H9 (cell line): ENCODE measurements at regions not wholly inside any gene's neighbourhood (a gene's known extent, or its start where the extent isn't known, plus 50 kb on each side); places are given as distances from the start of the nearest gene placed in this dataset.

Source experiments
- DNase-seq: peaks from one replicate; pipeline ENCODE4 v3.0.0-alpha.2; 2017
- H2AFZ ChIP-seq: one replicate; pipeline ENCODE4 v1.6.1; 2013; ENCODE audit warnings: mild to moderate bottlenecking, low read length, control low read depth, moderate library complexity
- H2AK5ac ChIP-seq: 2 replicates; pipeline ENCODE4 v1.6.1; 2013; ENCODE audit warnings: low read length, control low read depth, mixed read lengths; ENCODE audit not compliant: insufficient read length
- H2BK120ac ChIP-seq: one replicate; pipeline ENCODE4 v1.6.1; 2013; ENCODE audit warnings: low read depth, mild to moderate bottlenecking, low read length, control low read depth, inconsistent platforms; ENCODE audit not compliant: poor library complexity, severe bottlenecking
- H2BK12ac ChIP-seq: 2 replicates; pipeline ENCODE4 v1.6.1; 2013; ENCODE audit warnings: low read length, control low read depth, mixed read lengths, low read depth; ENCODE audit not compliant: insufficient read length
- H2BK15ac ChIP-seq: 2 replicates; pipeline ENCODE4 v1.6.1; 2013; ENCODE audit warnings: low read depth, low read length, control low read depth
- H2BK20ac ChIP-seq: one replicate; pipeline ENCODE4 v1.6.1; 2013; ENCODE audit warnings: low read depth, mild to moderate bottlenecking, low read length, control low read depth, inconsistent platforms; ENCODE audit not compliant: poor library complexity, severe bottlenecking
- H2BK5ac ChIP-seq: 2 replicates; pipeline ENCODE4 v1.6.1; 2013; ENCODE audit warnings: low read length, control low read depth, mixed read lengths; ENCODE audit not compliant: insufficient read length
- H3K14ac ChIP-seq: 2 replicates; pipeline ENCODE4 v1.6.1; 2013; ENCODE audit warnings: low read length, control low read depth; ENCODE audit not compliant: insufficient read depth
- H3K18ac ChIP-seq: 2 replicates; pipeline ENCODE4 v1.6.1; 2013; ENCODE audit warnings: low read depth, mild to moderate bottlenecking, mixed read lengths, low read length, control low read depth; ENCODE audit not compliant: insufficient read length
- H3K23ac ChIP-seq: 2 replicates; pipeline ENCODE4 v1.6.1; 2013; ENCODE audit warnings: low read length, control low read depth, mixed read lengths, low read depth; ENCODE audit not compliant: insufficient read length
- H3K23me2 ChIP-seq: 2 replicates; pipeline ENCODE4 v1.6.1; 2013; ENCODE audit warnings: low read depth, mild to moderate bottlenecking, mixed read lengths, low read length, control low read depth; ENCODE audit not compliant: insufficient read length, poor library complexity, severe bottlenecking
- H3K27ac ChIP-seq: 2 replicates; pipeline ENCODE4 v1.5.1; 2013; ENCODE audit warnings: low read length, control low read depth, mixed read lengths, low read depth; ENCODE audit not compliant: insufficient read length
- H3K27me3 ChIP-seq: 2 replicates; pipeline ENCODE4 v1.6.1; 2013; ENCODE audit warnings: low read length, control low read depth, inconsistent platforms; ENCODE audit not compliant: insufficient read depth
- H3K4ac ChIP-seq: 2 replicates; pipeline ENCODE4 v1.6.1; 2013; ENCODE audit warnings: low read depth, mild to moderate bottlenecking, control low read depth, inconsistent platforms, low read length, moderate library complexity
- H3K4me1 ChIP-seq: 2 replicates; pipeline ENCODE4 v1.6.1; 2013; ENCODE audit warnings: low read length, control low read depth, inconsistent platforms; ENCODE audit not compliant: insufficient read depth
- H3K4me2 ChIP-seq: 2 replicates; pipeline ENCODE4 v1.6.1; 2013; ENCODE audit warnings: low read length, control low read depth, mixed read lengths; ENCODE audit not compliant: insufficient read length, insufficient read depth
- H3K56ac ChIP-seq: 2 replicates; pipeline ENCODE4 v1.6.1; 2013; ENCODE audit warnings: low read depth, mild to moderate bottlenecking, mixed read lengths, low read length, control low read depth; ENCODE audit not compliant: insufficient read length
- H3K79me1 ChIP-seq: 2 replicates; pipeline ENCODE4 v1.6.1; 2013; ENCODE audit warnings: low read depth, mild to moderate bottlenecking, moderate library complexity, low read length, control low read depth, inconsistent platforms; ENCODE audit not compliant: insufficient read depth, poor library complexity, severe bottlenecking
- H3K79me2 ChIP-seq: 2 replicates; pipeline ENCODE4 v1.6.1; 2013; ENCODE audit warnings: low read length, control low read depth, inconsistent platforms; ENCODE audit not compliant: insufficient read depth
- H3K9ac ChIP-seq: 2 replicates; pipeline ENCODE4 v1.6.1; 2013; ENCODE audit warnings: low read length, control low read depth, mixed read lengths; ENCODE audit not compliant: insufficient read length; ENCODE audit errors: extremely low read depth
- H3K9me3 ChIP-seq: one replicate; pipeline ENCODE4 v1.6.1; 2013; ENCODE audit warnings: low read depth, low read length, inconsistent platforms; ENCODE audit not compliant: control insufficient read depth
- H3T11ph ChIP-seq: one replicate; pipeline ENCODE4 v1.6.1; 2013; ENCODE audit warnings: mild to moderate bottlenecking, low read length, control low read depth, inconsistent platforms
- H4K20me1 ChIP-seq: one replicate; pipeline ENCODE4 v1.6.1; 2013; ENCODE audit not compliant: control insufficient read depth, insufficient read length, insufficient read depth
- H4K5ac ChIP-seq: 2 replicates; pipeline ENCODE4 v1.6.1; 2013; ENCODE audit warnings: low read depth, mild to moderate bottlenecking, mixed read lengths, low read length, control low read depth; ENCODE audit not compliant: insufficient read length
- H4K8ac ChIP-seq: replicated peaks from 2 replicates; pipeline ENCODE4 v1.6.1; 2013; ENCODE audit warnings: low read length, control low read depth, mixed read lengths, low read depth; ENCODE audit not compliant: insufficient read length
- H4K91ac ChIP-seq: 2 replicates; pipeline ENCODE4 v1.6.1; 2013; ENCODE audit warnings: low read depth, mild to moderate bottlenecking, moderate library complexity, mixed read lengths, low read length, control low read depth; ENCODE audit not compliant: insufficient read length
- H3K27ac Mint-ChIP-seq, 3 experiments: 2 replicates in 2 of 3; 3 replicates in 1 of 3; pipeline ENCODE4 v1.8.0; 2020 to 2021; ENCODE audit warnings: mixed read lengths in 3 of 3, mild to moderate bottlenecking in 1 of 3, moderate library complexity in 1 of 3
- H3K27me3 Mint-ChIP-seq: 2 replicates; pipeline ENCODE4 v1.8.0; 2021; ENCODE audit warnings: low read depth, mild to moderate bottlenecking, moderate library complexity, mixed read lengths
- H3K36me3 Mint-ChIP-seq, 3 experiments: 2 replicates in 2 of 3; 3 replicates in 1 of 3; pipeline ENCODE4 v1.8.0; 2020 to 2021; ENCODE audit warnings: low read depth in 3 of 3, mixed read lengths in 3 of 3; ENCODE audit not compliant: insufficient read depth in 1 of 3
- H3K4me1 Mint-ChIP-seq, 2 experiments: 2 replicates each; pipeline ENCODE4 v1.8.0; 2020; ENCODE audit warnings: mixed read lengths in 2 of 2
- H3K4me3 Mint-ChIP-seq, 2 experiments: 2 replicates in 1 of 2; 3 replicates in 1 of 2; pipeline ENCODE4 v1.8.0; 2020 to 2021; ENCODE audit warnings: mild to moderate bottlenecking in 2 of 2, mixed read lengths in 2 of 2, moderate library complexity in 1 of 2
- H3K9me3 Mint-ChIP-seq, 2 experiments: 2 replicates in 1 of 2; 3 replicates in 1 of 2; pipeline ENCODE4 v1.8.0; 2020; ENCODE audit warnings: mild to moderate bottlenecking in 2 of 2, mixed read lengths in 2 of 2, moderate library complexity in 1 of 2
- WGBS: extraction: QIAGEN DNeasy Blood & Tissue Kit; methylation state at CpG from one replicate; pipeline ENCODE4 v1.1.7; 2013; ENCODE audit warnings: missing lambda C conversion rate, low lambda C conversion rate, mixed read lengths; ENCODE audit not compliant: insufficient read length; ENCODE audit errors: extremely low coverage; 5-methylcytosine and 5-hydroxymethylcytosine counted together
- TF ChIP-seq, protein P1 (sequence below): fragments of 200-600 bp; sonication (generic); conservative IDR thresholded peaks from 3 replicates; pipeline ENCODE4 v1.8.0; 2021; ENCODE audit warnings: antibody characterized with exemption, mild to moderate bottlenecking

DNA sequence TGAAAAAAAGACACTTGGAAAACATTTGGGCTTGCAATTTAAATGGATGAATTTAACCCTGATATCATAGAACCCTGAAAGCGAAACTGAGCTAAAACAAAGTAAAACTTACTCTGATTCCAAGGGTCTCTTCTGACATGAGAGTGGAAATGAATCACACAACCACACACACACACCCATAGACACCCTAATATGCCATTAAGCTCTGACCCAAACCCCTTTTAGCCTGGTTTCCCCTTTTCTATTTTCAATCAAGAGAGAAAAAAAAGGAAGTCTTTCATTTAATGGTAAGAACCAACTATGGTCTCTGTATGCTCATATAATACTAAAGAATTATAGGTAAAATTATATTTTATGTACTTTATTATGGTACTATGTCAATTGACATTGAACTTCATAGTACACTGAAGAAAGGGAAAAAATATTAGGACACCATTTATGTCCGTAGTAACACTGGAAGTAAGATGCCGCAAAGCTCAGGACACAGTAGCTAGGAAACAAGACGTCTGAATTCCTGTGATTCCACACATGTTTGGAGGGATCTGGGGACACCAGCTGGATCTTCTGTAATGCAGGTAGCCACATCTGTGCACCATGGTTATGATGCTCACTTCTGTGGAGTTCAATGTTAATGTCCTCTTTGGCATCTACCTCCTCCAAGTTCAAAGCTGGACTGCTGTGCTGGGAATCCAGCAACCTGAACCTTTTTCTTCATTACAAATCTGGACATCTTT, 95.8 kb downstream of the PCSK1 start:
- TF ChIP-seq, protein P1, sequence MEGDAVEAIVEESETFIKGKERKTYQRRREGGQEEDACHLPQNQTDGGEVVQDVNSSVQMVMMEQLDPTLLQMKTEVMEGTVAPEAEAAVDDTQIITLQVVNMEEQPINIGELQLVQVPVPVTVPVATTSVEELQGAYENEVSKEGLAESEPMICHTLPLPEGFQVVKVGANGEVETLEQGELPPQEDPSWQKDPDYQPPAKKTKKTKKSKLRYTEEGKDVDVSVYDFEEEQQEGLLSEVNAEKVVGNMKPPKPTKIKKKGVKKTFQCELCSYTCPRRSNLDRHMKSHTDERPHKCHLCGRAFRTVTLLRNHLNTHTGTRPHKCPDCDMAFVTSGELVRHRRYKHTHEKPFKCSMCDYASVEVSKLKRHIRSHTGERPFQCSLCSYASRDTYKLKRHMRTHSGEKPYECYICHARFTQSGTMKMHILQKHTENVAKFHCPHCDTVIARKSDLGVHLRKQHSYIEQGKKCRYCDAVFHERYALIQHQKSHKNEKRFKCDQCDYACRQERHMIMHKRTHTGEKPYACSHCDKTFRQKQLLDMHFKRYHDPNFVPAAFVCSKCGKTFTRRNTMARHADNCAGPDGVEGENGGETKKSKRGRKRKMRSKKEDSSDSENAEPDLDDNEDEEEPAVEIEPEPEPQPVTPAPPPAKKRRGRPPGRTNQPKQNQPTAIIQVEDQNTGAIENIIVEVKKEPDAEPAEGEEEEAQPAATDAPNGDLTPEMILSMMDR = no peak
- H3K27me3 Mint-ChIP-seq = no peaks in the 10 kb centered on the region
- H3K27me3 ChIP-seq = no peaks in the 10 kb centered on the region

More for the DNA sequence above, 95.8 kb downstream of the PCSK1 start:
- H3K14ac ChIP-seq = no peak overlapping the region
- WGBS = no CpG with 5 or more reads among the region's 4 CpGs
- no peak overlapping the region for H3K4ac ChIP-seq
- H3K27ac Mint-ChIP-seq = no peak overlapping the region
- H3K79me1 ChIP-seq = no peaks in the 10 kb centered on the region
- H2AK5ac ChIP-seq = no peak overlapping the region
- no peak overlapping the region for H3T11ph ChIP-seq
- no peak overlapping the region for H2AFZ ChIP-seq
- no peaks in the 10 kb centered on the region for H3K9me3 Mint-ChIP-seq
- no peak overlapping the region for H3K27ac ChIP-seq
- no peaks in the 10 kb centered on the region for H3K9me3 ChIP-seq
- H3K9ac ChIP-seq = no peak overlapping the region
- H2BK12ac ChIP-seq = no peak overlapping the region
- no peak for DNase-seq
- H3K56ac ChIP-seq = no peak overlapping the region
- no peak overlapping the region for H3K4me2 ChIP-seq
- H2BK120ac ChIP-seq = no peak overlapping the region
- no peak overlapping the region for H3K4me3 Mint-ChIP-seq
- no peaks in the 10 kb centered on the region for H3K79me2 ChIP-seq
- no peaks in the 10 kb centered on the region for H4K20me1 ChIP-seq
- H4K5ac ChIP-seq = no peak overlapping the region
- H3K23me2 ChIP-seq = no peaks in the 10 kb centered on the region
- H3K23ac ChIP-seq = no peak overlapping the region
- H4K91ac ChIP-seq = no peak overlapping the region
- no peak overlapping the region for H2BK20ac ChIP-seq
- peaks cover 12 to 15% of the 10 kb centered on the region in 2 experiments for H3K4me1 Mint-ChIP-seq
- no peaks in the 10 kb centered on the region for H3K36me3 Mint-ChIP-seq
- no peak overlapping the region for H3K18ac ChIP-seq
- no peak overlapping the region for H2BK15ac ChIP-seq
- H4K8ac ChIP-seq = no peak overlapping the region
- no peaks in the 10 kb centered on the region for H3K4me1 ChIP-seq
- no peak overlapping the region for H2BK5ac ChIP-seq
